KOPT-K1 (cell line): ENCODE measurements at regions not wholly inside any gene's neighbourhood (a gene's known extent, or its start where the extent isn't known, plus 50 kb on each side); places are given as distances from the start of the nearest gene placed in this dataset.

Source experiments
- H3K27ac ChIP-seq: fragments of 200-600 bp; sonication (generic); 2 replicates; pipeline ENCODE4 v1.5.1; 2016; ENCODE audit warnings: antibody characterized with exemption, mild to moderate bottlenecking, low read depth, low read length; ENCODE audit not compliant: poor library complexity, severe bottlenecking
- H3K36me3 ChIP-seq: fragments of 200-600 bp; sonication (generic); 2 replicates; pipeline ENCODE4 v1.5.1; 2017; ENCODE audit warnings: antibody characterized with exemption, mild to moderate bottlenecking, low read length, moderate library complexity; ENCODE audit not compliant: insufficient read depth
- H3K9me3 ChIP-seq: fragments of 200-600 bp; sonication (generic); 2 replicates; pipeline ENCODE4 v1.5.1; 2017; ENCODE audit warnings: antibody characterized with exemption, low read length, mild to moderate bottlenecking; ENCODE audit not compliant: insufficient read depth, poor library complexity, severe bottlenecking

- no peaks in the 10 kb centered on the region for H3K36me3 ChIP-seq
- H3K27ac ChIP-seq: no peak overlapping the region
- H3K9me3 ChIP-seq: peaks cover 2% of the 10 kb centered on the region
Measured at GRCh38 chr4:144289667-144290428, 149.3 kb upstream of the GYPA start.

GRCh38 chr4:144291164-144291563 lies 150.6 kb upstream of the GYPA start:
- Histone ChIP-seq H3K27ac (no peak overlapping the region), H3K36me3 (no peaks in the 10 kb centered on the region), H3K9me3 (peaks cover 2% of the 10 kb centered on the region)

- no peak overlapping the region for H3K27ac ChIP-seq
- no peaks in the 10 kb centered on the region for H3K36me3 ChIP-seq
- no peaks in the 10 kb centered on the region for H3K9me3 ChIP-seq
Measured at GRCh38 chr4:144294211-144294610, 153.7 kb upstream of the GYPA start.

GRCh38 chr4:144295286-144295995 lies 154.9 kb upstream of the GYPA start:
- Histone ChIP-seq H3K9me3 (no peaks in the 10 kb centered on the region), H3K36me3 (no peaks in the 10 kb centered on the region), H3K27ac (no peak overlapping the region)

GRCh38 chr4:144296941-144297340 lies 156.4 kb upstream of the GYPA start:
- no peaks in the 10 kb centered on the region for H3K36me3 ChIP-seq
- no peaks in the 10 kb centered on the region for H3K9me3 ChIP-seq
- no peak overlapping the region for H3K27ac ChIP-seq

- Histone ChIP-seq H3K27ac (no peak overlapping the region), H3K9me3 (no peaks in the 10 kb centered on the region), H3K36me3 (no peaks in the 10 kb centered on the region)
Measured at GRCh38 chr4:144298519-144298918, 158.0 kb upstream of the GYPA start.

- no peaks in the 10 kb centered on the region for H3K9me3 ChIP-seq
- no peak overlapping the region for H3K27ac ChIP-seq
- H3K36me3 ChIP-seq: no peaks in the 10 kb centered on the region
Measured at GRCh38 chr4:144300616-144301015, 160.1 kb upstream of the GYPA start.

- H3K36me3 ChIP-seq: no peaks in the 10 kb centered on the region
- no peaks in the 10 kb centered on the region for H3K9me3 ChIP-seq
- H3K27ac ChIP-seq: no peak overlapping the region
Measured at GRCh38 chr4:144302704-144303536, 162.4 kb upstream of the GYPA start.

GRCh38 chr4:144304025-144304424 lies 163.5 kb upstream of the GYPA start:
- Histone ChIP-seq H3K9me3 (no peaks in the 10 kb centered on the region), H3K27ac (no peak overlapping the region)

GRCh38 chr4:144310535-144310934 lies 170.0 kb upstream of the GYPA start:
- peaks cover 27% of the 10 kb centered on the region for H3K9me3 ChIP-seq
- H3K36me3 ChIP-seq: no peaks in the 10 kb centered on the region

More at GRCh38 chr4:144304025-144304424, 163.5 kb upstream of the GYPA start:
- H3K36me3 ChIP-seq: no peaks in the 10 kb centered on the region

GRCh38 chr4:144313370-144313769 lies 172.9 kb upstream of the GYPA start:
- Histone ChIP-seq H3K27ac (no peak overlapping the region), H3K9me3 (peaks cover 27% of the 10 kb centered on the region), H3K36me3 (no peaks in the 10 kb centered on the region)

More at GRCh38 chr4:144310535-144310934, 170.0 kb upstream of the GYPA start:
- H3K27ac ChIP-seq: no peak overlapping the region

- no peaks in the 10 kb centered on the region for H3K36me3 ChIP-seq
- H3K9me3 ChIP-seq: peaks cover 27% of the 10 kb centered on the region
- no peak overlapping the region for H3K27ac ChIP-seq
Measured at GRCh38 chr4:144316869-144317268, 176.4 kb upstream of the GYPA start.

GRCh38 chr4:144318797-144319196 lies 178.3 kb upstream of the GYPA start:
- no peaks in the 10 kb centered on the region for H3K36me3 ChIP-seq
- no peak overlapping the region for H3K27ac ChIP-seq
- peaks cover 17% of the 10 kb centered on the region for H3K9me3 ChIP-seq

- no peaks in the 10 kb centered on the region for H3K36me3 ChIP-seq
- H3K27ac ChIP-seq: no peak overlapping the region
- H3K9me3 ChIP-seq: no peaks in the 10 kb centered on the region
Measured at GRCh38 chr4:144336633-144337032, 196.1 kb upstream of the GYPA start.

GRCh38 chr4:144338148-144338547 lies 197.6 kb upstream of the GYPA start:
- Histone ChIP-seq H3K27ac (peak overlapping the region; percentile 45), H3K9me3 (no peaks in the 10 kb centered on the region), H3K36me3 (no peaks in the 10 kb centered on the region)
